ENCODE measurements at regions not wholly inside any gene's neighbourhood (a gene's known extent, or its start where the extent isn't known, plus 50 kb on each side); places are given as distances from the start of the nearest gene placed in this dataset.
A peak's percentile ranks its signal among the peaks of the same experiment; 100 is the strongest.

DNA sequence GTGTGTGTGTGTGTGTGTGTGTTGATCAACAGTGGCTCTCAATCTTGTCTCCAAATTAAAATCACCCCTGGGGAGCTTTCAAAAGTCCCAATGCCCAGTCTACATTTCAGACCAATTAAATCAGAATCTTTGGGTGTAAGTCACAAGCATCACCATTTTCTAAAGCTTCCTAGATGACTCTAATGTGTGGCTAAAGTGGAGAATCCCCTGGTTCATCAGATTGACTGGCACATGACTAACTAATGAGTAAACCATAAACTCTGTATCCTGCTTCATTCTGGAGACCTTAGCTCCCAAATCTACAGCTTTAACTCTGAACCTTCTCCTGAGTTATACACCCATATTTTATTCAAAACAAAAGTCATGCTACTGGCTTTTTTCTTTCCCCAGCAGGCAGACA is 131.3 kb downstream of the SUCLA2 start:
- H3K27me3 ChIP-seq (ENCODE audit: control insufficient read depth, insufficient read depth, low read length) = no peaks in the 10 kb centered on the region
- no peak overlapping the region for H3K27ac ChIP-seq (ENCODE audit: low read depth, low read length)
- H3K4me3 ChIP-seq (ENCODE audit: low read depth, low read length) = no peak overlapping the region
- ChIA-PET POLR2A (no interaction called here), CTCF (no interaction called here)
- DNase-seq (ENCODE audit: low read depth, low spot score) = no peak
- peaks cover 4% of the 10 kb centered on the region; the same call in 1 of the 2 replicates for H3K9me3 ChIP-seq (ENCODE audit: control insufficient read depth, insufficient read depth, low read length)
- TF ChIP-seq, protein P1, sequence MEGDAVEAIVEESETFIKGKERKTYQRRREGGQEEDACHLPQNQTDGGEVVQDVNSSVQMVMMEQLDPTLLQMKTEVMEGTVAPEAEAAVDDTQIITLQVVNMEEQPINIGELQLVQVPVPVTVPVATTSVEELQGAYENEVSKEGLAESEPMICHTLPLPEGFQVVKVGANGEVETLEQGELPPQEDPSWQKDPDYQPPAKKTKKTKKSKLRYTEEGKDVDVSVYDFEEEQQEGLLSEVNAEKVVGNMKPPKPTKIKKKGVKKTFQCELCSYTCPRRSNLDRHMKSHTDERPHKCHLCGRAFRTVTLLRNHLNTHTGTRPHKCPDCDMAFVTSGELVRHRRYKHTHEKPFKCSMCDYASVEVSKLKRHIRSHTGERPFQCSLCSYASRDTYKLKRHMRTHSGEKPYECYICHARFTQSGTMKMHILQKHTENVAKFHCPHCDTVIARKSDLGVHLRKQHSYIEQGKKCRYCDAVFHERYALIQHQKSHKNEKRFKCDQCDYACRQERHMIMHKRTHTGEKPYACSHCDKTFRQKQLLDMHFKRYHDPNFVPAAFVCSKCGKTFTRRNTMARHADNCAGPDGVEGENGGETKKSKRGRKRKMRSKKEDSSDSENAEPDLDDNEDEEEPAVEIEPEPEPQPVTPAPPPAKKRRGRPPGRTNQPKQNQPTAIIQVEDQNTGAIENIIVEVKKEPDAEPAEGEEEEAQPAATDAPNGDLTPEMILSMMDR (IDR thresholded peaks at IDR 0.05; ENCODE audit: low read depth, low read length) = no peak

DNA sequence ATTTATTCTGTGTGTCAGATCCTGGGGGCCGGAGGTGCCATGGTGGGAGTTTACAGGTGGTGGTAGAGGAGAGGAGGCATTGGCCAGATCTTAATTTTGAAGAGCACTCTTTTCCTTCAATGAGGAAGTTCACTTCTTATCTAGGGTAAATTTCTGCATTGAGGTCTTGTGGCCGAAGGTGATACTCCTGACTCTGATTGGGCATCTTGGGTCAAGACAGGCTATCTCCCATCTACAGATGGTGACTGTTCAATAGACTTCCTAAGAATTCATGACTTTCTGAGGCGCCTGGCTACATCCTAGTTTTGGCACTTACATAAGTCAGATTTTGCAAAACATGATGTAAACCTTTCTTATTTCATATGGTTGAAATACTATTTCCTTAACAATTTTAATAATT is 135.2 kb downstream of the SUCLA2 start:
- no peak overlapping the region for H3K4me3 ChIP-seq (ENCODE audit: low read depth, low read length)
- H3K27ac ChIP-seq (ENCODE audit: low read depth, low read length) = no peak overlapping the region
- TF ChIP-seq, protein P1 (IDR thresholded peaks at IDR 0.05; ENCODE audit: low read depth, low read length) = no peak
- no peaks in the 10 kb centered on the region for H3K9me3 ChIP-seq (ENCODE audit: control insufficient read depth, insufficient read depth, low read length)
- CTCF ChIA-PET = no interaction called here
- POLR2A ChIA-PET = no interaction called here
- no peaks in the 10 kb centered on the region for H3K27me3 ChIP-seq (ENCODE audit: control insufficient read depth, insufficient read depth, low read length)
- no peak for DNase-seq (ENCODE audit: low read depth, low spot score)

DNA sequence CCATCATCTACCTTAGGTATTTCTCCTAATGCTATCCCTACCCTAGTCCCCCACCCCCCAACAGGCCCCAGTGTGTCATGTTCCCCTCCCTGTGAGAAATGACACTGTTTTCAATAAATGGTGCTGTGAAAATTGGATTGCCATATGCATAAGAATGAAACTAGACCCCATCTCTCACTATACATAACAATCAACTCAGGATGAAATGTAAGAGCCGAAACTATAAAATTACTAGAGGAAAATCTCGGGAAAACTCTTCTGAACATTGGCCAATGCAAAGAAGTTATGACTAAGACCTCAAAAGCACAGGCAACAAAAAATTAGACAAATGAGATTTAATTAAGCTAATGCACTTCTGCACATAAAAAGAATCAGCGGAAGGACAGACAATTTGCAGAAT is 138.2 kb downstream of the SUCLA2 start:
- TF ChIP-seq, protein P1 (IDR thresholded peaks at IDR 0.05; ENCODE audit: low read depth, low read length) = no peak
- CTCF ChIA-PET = no interaction called here

DNA sequence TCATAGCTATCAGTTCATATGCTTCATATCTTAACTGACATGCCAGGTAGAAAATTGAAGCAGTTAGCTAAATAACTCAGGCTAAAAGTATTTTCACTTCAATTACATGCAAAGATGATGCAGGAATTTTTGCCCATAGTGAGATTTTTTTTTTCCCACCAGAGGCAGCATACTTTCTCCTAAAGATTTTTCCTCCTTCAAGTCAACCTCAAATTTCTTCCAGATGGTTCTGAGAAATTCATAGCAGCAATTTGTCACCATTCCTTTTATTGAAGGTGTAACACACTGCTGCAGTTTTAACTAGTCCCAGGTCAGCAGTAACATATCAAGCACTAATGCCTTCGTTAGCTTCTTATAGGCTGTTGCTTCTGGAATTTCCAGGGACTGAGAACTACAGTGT is 141.9 kb downstream of the SUCLA2 start:
- Histone ChIP-seq H3K27ac (ENCODE audit: low read depth, low read length) (no peak overlapping the region), H3K27me3 (ENCODE audit: control insufficient read depth, insufficient read depth, low read length) (no peaks in the 10 kb centered on the region), H3K9me3 (ENCODE audit: control insufficient read depth, insufficient read depth, low read length) (no peaks in the 10 kb centered on the region), H3K4me3 (ENCODE audit: low read depth, low read length) (no peak overlapping the region)
- CTCF ChIA-PET = no interaction called here
- DNase-seq (ENCODE audit: low read depth, low spot score) = no peak
- POLR2A ChIA-PET = no interaction called here
- TF ChIP-seq, protein P1 (IDR thresholded peaks at IDR 0.05; ENCODE audit: low read depth, low read length) = 0 out of 2 replicates have a peak, but pooled peaks have one; percentile 4

More for the DNA sequence above, 138.2 kb downstream of the SUCLA2 start:
- no peak for DNase-seq (ENCODE audit: low read depth, low spot score)
- H3K4me3 ChIP-seq (ENCODE audit: low read depth, low read length) = no peak overlapping the region
- H3K9me3 ChIP-seq (ENCODE audit: control insufficient read depth, insufficient read depth, low read length) = no peaks in the 10 kb centered on the region
- POLR2A ChIA-PET = interaction anchor here (0.7 kb wide), 1 partner anchor 1015 kb away, joined by 3 read pairs; no protein-coding TSS in a partner anchor
- H3K27me3 ChIP-seq (ENCODE audit: control insufficient read depth, insufficient read depth, low read length) = no peaks in the 10 kb centered on the region
- H3K27ac ChIP-seq (ENCODE audit: low read depth, low read length) = no peak overlapping the region

DNA sequence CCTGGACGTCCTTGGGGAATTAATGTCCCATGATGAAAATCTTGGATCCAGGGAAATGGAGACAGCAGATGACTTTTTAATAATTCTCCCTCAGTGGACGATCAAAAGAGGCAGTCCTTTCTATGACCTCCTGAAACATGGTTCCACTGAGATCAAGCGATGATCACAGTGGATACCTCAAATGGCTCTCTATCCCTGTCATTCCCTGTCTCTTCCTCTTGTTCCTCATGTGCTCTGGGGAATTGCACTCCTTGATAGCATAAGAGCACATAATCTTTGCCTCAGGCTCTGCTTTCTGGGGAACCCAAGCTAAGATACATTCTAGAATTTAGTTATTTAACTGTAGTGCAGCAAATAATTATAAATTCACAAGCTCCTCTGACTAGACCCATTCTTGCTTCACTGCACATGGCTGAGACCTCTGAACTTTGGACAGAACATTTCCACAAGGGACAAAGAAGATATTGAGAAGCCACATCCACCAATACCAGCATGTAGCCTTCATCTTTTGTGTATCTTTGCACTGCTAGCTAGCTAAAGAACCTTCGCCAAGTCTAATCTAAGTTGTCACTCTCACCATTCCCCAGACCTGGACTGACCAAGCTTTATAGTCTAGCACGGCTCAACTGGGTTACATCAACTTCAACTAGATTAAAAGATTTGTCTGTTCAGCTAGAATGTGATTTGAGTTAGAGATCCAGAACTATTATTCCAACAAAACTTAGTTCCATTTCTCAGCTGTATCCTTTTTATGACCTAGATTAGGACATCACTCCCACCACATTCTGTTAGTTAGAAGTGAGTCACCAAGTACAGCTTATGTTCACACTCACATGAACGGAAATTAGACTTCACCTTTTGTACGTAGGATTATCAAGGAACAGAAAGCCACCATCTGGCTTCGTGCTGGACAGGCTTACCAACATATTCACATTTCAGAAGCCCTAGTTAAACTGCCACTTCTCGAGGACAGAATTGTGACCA is 142.7 kb downstream of the SUCLA2 start:
- Histone ChIP-seq H3K27ac (ENCODE audit: low read depth, low read length) (no peak overlapping the region), H3K9me3 (ENCODE audit: control insufficient read depth, insufficient read depth, low read length) (no peaks in the 10 kb centered on the region), H3K27me3 (ENCODE audit: control insufficient read depth, insufficient read depth, low read length) (no peaks in the 10 kb centered on the region), H3K4me3 (ENCODE audit: low read depth, low read length) (no peak overlapping the region)
- DNase-seq (ENCODE audit: low read depth, low spot score) = peak; percentile 1
- TF ChIP-seq, protein P1 (IDR thresholded peaks at IDR 0.05; ENCODE audit: low read depth, low read length) = no peak
- ChIA-PET CTCF (interaction anchor here (0.6 kb wide), 1 partner anchor 163 kb away, joined by 6 read pairs; no protein-coding TSS in a partner anchor), POLR2A (no interaction called here)

Measured in AG04450 (cell line).